Bone marrow (tissue), 2 donors: ENCODE measurements at regions not wholly inside any gene's neighbourhood (a gene's known extent, or its start where the extent isn't known, plus 50 kb on each side); places are given as distances from the start of the nearest gene placed in this dataset.
A peak's percentile ranks its signal among the peaks of the same experiment; 100 is the strongest.

Experiments used
- DNase-seq, 2 donors: peaks; one replicate each; lab custom pipeline; 2025; lab: John Stamatoyannopoulos, UW

DNA sequence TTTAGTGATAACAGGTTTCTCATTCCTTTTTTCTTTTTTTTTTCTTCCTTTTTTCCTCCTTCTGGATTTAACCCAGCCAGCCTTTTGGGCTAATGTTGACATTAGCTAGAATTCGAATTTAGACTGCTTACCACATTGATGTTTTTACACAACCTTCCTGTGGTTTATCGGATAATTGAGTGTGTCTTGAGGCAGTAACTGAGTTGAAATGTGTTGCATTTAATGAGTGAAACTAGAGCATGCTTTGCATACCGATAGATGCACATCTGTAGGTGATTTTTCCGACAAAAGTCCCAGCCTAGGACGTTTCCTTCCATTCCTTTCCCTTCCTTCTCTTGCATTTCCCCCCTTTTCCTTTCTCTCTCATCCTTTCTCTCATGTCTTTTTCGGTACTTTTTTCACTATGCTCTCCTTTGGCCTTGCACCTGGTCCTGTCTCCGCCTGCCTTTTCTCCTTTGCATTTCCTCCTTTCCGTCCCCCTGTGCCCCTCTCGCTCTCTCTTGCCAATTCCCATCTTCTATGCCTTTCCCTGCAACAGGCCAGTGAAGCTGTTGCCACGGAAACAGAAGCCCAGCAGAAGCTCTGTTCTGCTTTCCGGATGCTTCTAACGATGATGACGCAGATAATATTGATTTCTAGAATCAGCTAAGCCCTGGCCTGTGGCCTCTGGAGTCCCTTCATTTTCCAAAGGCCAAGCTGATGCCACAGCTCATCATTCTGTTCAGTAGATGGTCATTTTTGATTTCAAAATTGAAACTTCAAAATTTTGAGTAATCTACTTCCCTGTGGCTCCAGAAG is 76.1 kb downstream of the SLC25A47 start:
- no peak for DNase-seq

DNA sequence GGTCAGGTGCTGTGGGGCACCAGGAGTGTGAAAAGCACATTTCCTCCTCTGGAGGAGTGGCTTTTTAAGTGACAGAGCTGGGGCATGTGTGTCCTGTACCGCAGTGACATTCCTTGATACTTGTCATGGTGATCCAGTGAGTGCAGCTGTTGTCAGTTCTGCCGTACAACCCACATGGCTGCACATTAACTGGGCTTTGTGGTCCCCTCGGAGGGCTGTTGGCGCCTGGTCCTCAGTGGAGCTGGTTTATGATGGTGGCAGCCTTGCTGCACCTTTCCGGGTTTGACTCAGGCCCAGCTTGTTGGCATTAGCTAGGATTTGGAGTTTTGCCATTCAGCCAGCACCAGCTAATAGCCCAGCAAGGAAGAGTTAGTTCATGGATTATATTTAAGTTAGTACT is 77.0 kb downstream of the SLC25A47 start:
- no peak for DNase-seq

DNA sequence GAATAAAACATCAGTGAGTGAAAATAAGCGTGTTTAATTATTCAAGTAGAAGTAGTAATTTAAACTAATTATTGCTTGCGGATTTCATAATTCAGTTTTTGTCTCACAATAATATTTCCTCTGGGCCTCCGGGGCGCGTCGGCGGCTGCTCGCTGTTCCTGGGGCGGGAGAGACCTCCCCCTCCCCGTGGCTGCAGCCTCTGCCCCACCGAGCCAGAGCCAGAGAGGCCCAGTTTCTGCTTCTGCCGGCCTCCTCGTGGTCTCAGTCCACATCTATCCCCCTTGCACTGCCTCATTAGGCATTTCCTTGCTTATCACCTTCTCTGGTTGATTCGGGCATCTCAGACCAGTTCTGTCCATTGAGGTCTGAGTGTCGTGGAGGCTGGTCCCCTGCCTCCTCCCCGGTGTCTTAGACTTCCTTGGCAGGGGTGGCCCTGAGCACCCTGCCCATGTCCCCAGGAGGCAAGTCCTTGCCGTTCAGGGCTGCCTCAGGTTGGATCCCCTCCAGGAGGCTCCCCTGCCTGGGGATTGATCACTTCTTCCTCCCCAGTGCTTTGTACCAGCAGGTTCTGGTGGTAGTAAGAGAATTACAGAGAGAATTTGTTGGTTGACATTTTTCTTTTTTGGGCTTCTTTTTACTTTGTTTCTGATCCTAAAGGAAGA is 78.0 kb downstream of the SLC25A47 start:
- DNase-seq: no peak

DNA sequence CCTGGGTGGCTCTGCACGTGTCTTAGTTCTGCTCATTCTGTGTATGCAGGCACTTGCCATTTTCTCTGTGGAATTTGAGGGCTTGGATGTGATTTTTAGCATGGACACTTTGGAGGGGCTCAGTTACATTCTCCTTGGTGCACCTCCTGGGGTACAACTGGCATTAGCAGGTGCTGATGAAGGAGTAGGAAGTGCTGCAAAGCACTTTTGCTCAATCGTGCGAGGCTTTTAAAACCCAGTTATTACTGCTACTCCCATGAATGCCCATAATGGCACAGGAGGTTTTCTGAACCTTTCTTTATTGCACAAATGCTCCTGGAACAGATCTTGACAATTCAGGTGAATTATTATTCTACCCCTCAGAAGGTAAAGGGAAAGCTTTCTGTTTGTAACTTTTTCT is 78.7 kb downstream of the SLC25A47 start:
- DNase-seq: no peak

DNA sequence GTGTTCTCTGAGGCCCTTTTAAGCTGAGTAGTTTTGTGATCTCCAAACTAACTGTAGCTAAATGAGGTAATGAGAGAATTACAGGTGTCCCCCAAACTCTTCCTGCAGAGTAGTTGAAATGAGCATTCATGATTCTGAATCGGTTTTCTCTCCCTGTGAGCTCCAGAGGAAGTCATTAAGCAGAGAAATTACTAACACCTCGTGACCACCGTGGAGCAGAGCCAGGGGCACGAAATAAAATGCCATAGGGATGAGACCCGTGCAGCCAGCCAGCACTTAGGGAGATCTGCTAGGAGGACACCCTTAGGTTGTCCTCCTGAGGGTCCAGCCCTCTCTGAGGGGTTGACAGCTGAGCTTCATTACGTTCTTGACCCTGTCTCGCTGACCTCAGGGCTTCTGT is 79.5 kb downstream of the SLC25A47 start:
- no peak for DNase-seq

DNA sequence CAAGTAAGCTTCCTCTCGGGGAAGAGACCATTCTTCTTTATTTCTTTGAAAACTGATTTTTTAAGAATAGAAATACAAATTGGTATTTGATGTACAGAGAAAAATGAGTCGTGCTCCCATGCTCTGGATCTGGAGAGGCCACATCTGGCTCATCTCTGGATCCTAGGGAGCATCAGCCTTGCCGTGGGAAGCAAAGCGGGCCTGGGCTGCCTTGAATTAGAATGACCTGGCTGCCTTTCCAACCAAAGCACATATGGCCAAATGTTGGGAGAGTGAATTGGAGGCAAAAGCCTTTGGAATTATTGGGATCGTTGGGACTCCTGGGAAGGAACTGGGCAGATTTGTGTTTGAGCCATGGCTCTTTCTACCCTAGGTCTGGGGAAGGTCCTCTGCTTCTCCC is 80.0 kb downstream of the SLC25A47 start:
- no peak for DNase-seq

DNA sequence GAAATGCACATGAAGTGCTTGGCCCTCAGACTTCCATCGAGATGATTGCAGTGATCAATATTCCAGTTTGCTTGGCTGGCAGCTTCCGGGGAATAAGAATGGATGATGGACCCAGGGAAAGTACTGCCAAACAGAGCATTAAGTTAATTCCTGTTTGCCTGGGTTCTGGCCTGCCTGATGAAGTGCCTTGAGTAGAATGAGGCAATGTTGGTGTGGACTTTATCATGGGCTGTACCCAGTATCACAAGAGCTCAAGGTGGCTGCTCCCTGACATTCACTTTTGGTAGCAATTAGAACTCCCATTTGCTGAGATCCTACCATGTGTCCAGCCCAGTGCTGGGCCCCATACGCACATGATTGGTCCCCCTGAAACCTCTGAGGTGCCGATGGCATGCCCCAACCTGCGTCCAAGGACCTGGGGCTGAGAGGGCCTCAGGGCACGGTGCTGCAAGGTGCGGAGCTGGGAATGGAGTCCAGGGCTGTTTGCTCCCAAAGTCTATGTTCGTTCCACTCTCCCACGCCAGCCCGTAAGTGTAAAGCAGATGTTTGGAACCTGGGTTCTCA is 80.7 kb downstream of the SLC25A47 start:
- DNase-seq: no peak

DNA sequence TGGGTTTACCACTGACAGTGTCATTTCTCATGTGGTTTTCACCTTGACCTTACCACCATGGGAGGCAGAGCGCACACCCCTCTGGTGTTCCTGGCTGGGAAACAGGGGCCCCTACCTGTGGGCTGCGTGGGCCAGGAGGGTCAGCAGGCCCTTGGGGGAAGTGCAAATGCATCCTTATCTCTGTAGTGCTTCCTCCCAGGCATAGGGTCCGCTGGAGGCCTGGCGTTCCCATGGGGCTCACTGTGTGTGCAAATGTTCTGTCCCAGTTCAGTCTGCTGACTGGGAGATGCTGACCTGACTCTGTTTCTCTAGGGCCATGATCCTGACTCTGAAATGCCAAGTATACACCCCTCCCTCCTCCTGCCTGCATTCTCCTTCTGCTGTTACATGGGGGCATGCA is 81.3 kb downstream of the SLC25A47 start:
- no peak for DNase-seq

DNA sequence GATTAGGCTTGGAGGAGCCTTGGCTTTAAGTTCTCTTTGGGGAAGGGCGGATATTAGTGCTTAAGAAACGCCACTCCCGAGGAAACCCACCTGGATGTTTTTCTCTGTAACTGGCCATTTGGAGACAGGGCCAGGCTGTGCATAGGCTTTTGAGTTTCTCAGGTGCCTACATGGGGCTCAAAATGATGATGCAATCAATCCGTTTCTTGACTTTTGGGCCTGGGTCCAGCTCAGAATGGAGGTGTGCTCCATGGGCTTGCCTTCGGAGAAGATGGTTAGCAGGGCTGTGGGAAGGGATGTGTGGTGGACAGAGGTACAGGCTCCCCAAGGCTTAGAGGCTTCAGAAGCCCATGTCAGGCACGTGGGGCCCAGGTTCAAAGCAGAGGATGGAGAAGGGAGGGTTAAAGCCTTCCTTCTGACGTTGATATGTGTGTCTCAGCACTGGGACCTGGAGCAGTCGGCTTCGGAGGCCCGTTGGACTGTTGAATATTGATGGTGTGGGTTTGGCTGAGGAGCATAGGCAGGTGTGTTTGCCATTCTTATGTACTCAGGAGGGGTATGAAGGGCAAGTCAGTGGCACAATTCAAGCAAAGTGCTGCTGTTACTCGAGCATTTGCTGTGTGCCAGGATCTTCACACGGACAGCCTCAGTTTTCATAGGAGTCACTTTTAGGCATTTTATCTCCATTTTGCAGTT is 82.8 kb downstream of the SLC25A47 start:
- DNase-seq: no peak

DNA sequence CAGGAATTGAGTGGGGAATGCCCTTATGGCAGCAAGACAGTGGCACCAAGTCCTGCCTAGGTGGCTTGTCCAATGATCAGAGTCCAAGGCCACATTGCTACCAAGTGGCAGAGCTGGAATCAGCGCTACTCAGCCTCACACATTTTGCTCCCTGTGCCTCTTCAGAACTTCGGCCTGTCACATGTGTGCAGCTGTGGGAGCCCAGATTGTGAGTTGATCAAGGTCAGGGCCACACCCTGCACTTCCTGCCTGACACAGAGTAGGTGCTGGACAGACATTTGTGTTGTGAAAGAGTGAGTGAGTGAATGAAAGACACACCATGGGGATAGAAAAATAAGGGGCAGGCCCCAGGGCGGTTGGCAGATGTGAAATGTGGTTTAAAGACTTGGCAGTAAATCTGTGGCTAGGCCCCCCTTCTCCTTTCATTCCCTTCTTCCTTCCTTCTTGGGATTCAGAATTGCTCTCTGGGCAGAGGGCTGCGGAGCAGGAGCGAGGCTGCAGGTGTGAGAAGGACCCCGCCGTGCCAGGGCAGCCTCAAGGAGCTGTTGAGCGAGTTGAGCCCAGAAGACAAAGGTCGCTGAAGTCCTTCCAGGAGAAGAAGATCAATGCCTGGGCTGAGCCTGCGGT is 83.5 kb downstream of the SLC25A47 start:
- DNase-seq: no peak

DNA sequence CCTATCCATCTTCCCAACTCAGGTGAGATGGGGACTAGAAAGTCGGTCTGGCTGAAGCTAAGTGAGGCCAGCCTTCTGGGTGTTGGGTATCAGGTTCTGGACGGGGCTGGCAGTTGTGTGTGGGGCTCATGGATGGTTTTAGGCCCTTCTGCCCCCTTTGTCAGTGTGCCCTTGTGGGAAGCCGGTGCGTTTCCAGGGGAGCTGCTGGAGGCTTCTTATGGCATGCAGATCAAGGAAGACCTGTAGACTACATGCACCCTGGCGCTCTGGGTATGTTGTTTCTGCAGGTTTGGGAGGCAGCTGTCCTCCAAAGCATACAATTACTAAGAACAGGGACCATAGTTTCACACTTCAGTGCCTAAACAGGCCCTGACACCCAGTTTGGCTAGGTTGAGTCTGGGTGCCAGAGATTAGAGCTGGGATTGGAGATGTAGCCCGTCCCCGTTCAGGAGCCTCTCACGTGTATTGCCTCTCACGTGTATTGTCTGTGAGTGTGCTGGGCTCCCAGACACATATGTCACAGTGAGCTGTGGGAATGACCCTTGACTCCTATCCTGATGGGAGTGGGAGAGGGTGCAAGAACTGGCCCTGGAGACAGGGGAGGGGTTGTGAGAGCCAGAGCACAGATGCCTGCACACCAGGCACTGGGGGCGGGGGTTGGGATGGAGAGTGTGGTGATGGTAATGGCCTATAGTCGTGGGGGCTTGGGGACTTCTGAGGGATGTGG is 84.4 kb downstream of the SLC25A47 start:
- DNase-seq: no peak

DNA sequence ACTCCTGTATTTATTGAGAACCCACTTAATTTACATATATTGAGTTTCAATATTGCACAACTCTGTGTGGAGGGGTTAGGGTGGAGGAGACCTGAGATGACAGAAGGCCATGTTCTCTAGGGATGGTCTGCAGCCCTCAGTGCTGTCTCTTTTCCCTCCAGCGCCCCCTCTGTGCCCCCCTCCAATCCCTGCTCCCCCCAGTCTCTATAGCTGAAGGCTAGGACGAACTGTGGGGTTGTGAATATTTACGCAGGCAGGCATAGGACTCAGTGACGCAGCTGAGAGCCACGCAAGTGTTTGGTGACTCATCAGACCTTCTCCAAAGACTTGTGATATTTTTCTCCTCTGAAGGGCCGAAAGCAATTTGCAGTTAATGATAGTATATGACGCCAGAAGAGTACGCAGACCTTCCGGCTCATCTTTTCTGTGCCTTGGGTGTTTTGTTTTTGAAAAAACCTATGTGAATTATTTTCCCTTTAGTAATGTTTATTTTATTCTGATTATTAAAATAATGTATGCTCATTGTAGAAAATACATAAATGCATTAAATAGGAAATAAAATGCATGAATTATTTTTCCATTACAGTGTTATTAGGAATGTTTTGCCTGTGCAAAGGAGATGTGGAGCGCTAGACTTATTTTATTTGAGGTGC is 85.3 kb downstream of the SLC25A47 start:
- peak in 1 of 2 donors; percentile 21 for DNase-seq

DNA sequence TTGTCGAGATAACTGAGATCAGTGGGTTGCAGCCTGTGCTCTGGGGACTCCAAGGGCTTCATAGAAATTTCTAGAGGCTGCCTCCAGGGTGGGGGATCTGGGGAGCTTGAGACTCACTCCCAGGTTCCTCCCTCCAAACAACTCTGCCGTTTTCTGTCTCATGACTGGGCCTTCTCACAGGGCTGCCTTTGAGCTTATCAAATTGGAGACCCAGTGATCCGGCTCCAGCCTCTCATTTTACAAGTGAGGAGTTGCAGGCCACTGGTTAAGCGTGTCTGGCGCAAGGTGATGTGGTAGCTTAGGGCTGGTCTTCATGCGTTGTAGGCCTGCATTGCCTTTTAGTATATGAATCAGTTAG is 85.8 kb downstream of the SLC25A47 start:
- DNase-seq: no peak

DNA sequence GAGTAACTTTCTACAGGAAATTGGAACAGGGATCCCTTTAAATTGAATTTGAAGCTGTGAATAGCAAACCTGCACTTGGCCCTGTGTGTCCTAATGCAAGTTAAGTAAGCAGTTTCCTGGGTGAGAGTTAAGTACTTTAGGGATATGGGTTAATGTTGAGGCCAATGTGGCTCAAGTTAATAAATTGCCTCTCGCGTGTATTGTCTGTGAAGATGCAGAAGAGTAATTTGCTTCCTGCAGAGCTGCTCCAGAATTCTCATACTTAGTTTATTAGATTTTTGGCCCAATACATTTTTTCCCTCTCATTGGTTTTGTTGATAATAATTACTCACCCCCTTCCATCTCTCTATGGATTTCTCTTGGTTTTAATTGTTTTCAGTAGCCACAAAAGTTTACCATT is 86.5 kb downstream of the SLC25A47 start:
- no peak for DNase-seq

DNA sequence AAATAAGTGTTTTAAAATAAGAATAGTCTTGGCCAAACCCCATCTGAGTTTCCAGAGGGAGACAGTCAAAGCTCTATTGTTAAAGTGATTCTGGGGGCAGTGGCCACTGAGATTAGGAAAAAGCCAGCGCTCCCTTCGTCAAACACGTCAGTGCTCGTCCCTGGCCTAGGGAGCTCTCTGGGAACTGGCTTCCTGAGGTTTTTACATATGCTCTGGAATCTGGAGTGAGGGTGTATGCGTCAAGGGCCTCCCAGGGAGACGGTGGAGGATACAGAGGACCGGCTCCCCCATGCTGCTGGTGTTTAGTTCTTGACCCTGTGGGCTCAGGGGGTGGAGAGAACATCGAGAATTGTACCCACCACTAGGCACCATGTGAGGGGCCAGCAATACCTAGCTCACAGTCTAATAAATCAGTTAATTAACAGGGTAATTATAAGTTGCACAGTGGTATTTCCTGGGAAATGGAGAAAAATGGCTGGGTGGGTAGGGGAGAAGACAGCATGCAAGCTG is 87.0 kb downstream of the SLC25A47 start:
- DNase-seq: no peak

DNA sequence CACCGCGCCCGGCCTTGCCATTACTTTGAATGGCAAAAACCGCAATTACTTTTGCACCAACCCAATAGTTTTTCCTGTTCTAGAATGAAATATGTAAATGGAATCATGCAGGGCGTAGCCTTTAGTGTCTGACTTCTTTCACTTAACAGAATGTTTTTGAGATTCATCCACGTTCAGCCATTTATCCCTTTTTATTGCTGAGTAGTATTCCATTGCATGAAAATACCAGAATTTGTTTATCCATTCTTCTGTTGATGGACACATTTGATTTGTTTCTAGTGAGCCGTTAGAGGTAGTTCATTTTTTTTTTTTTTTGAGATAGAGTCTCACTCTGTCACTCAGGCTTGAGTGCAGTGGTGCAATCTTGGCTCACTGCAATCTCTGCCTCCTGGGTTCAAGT is 90.6 kb downstream of the SLC25A47 start:
- no peak for DNase-seq

DNA sequence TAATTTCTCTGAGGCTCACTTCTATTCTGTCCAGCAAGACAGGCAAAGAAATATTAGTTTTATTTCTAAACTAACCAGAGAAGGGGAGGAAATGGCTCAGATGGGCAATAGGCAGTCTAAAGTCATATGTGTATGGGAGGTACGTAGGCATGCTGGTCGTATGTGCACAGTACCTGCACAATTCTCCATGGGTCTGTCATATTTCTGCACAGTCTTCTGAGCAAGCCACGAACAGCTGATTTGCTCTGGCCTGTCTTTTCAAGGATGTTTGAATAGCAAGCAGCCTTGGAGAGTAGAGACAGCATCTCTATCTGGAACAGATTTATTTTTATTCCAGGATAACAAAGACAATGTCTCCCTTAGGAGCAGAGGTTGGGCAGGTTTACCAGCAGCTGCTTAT is 92.1 kb downstream of the SLC25A47 start:
- no peak for DNase-seq

DNA sequence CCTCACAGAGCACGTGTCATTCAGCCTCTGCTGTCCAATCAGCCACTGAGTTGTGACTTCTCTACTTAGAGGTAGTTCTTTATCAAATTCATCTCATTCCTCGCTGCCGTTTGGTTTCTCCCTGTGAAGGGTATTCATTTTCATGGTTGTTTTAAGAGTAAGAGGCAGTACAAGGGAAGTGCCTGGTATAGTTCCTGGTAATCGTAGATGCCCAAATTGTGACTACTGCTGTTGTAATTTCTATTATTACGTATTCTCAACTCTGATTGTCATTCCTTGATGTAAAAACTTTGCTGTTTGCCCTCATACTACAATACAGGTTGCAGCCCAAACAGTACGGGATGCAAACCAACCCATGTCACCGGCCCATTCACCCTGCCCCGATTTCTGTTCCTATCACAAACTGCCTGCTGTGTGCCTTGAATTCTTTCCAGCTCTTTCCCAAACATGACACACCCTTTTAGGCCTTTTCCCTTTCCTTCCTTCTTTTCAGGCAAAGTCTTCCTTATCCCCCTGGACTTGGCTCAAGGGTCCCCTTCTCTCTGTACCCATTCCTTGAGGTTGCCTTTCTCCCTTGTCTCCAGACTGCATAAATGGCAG is 93.0 kb downstream of the SLC25A47 start:
- DNase-seq: no peak

DNA sequence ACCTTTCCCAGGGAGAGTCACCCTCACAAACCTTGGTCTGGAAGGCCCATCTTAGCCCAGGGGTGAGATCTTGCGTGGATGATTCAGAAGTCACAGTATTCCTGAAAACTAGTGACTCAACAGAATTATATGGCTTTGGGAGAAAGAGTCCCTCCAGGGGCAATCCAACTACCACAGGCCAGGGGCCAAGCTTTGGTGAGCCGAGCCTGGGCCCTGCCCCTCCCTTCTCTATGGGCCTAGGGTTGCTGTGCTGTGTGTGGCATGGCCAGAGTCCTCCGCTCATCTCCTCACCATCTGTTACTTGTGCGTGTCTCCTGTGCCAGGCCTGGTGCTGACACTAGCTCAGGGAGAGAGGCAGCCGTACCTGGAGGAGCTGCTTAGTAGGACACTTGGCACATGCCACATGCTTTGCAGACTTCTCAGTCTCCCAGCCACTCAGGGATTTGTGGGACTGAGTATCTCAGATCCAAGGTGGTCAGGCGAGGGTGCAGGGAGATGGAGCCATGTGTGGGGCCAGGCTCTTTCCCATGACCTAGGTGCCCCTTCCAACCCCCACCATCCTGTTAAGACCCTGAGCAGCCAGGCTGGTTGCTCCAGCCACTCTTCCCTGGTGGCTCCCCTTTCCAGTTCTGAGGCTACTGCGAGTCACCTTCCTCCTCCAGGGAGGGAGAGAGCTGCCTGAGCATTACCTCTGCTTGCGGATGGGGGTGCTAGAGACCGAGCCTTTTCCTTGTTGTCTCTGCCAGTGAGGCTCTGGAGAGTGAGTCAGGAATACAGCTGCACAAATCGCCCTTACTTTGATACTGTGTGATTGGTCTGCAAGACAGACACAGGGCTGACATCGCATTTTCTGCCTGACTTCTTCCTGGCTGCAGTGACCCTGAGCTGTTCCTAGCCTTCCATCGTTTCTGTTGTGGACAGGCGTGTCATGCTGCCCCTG is 94.1 kb downstream of the SLC25A47 start:
- DNase-seq: no peak
